ENCODE measurements at regions not wholly inside any gene's neighbourhood (a gene's known extent, or its start where the extent isn't known, plus 50 kb on each side); places are given as distances from the start of the nearest gene placed in this dataset.
"Not testable (repeated sequence)": the region's sequence is repeated elsewhere in the genome, so short reads cannot be mapped to it uniquely, and the experiment has no call there.

GRCh38 chr1:229156872-229157271 lies 114.0 kb upstream of the RAB4A start:
- DNase-seq (ENCODE audit: low read depth, low spot score): no peak
- in situ Hi-C loops (cut with HindIII; ENCODE audit: low pct_unique_long_range_greater_than_20kb, low sequenced_read_pairs): no loop called here

DNA sequence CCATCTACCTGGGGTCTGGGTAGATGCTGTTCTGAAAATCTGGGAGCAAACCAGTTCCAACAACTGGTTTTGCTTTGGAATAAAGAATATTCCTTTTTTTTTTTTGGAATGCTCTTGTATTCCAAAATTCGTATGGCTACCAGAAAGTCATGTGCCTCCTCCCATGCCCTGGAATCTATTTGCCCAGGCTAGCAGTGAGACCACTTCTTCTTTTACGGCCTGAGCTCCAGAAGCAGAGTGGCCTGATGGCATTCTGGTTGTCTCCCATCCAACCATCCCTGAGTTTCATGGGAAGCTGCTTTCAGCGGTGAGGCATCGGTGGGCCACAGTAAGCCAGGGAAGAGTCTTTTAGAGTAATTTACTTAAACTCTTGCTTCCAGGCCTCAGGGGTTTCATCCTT lies 113.4 kb upstream of the RAB4A start:
- no peak for DNase-seq (ENCODE audit: low read depth, low spot score)
- in situ Hi-C loops (cut with HindIII; ENCODE audit: low pct_unique_long_range_greater_than_20kb, low sequenced_read_pairs): no loop called here

DNA sequence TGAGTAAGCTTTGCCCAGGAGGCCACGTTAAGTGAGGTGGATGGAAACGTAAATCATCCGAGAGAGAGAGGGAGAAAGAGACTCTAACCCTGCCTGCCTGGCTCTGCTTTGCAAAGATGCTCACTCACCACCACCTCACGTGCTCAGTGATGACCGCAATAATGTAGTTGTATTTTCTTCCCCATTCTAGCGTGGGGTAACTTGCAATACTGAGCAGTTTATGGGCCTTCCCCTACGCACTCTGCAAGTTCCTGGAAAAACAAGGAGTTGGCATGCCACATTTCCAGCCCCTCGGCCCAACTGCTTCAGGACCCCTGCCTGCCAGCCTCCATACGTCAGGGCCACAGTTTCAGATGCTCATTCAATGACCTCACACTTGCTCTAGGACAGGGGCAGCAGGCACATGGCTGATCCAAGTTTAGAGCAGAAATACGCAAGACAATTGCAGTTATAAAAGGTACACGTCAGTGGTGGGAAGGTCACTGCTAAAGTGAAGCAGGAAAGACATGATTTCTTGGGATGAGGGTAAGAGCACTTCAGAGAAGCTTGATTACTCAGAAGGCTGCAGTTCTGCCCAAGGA lies 112.5 kb upstream of the RAB4A start:
- in situ Hi-C loops (cut with HindIII; ENCODE audit: low pct_unique_long_range_greater_than_20kb, low sequenced_read_pairs): no loop called here
- DNase-seq (ENCODE audit: low read depth, low spot score): no peak

GRCh38 chr1:229158927-229159326 lies 112.0 kb upstream of the RAB4A start:
- in situ Hi-C loops (cut with HindIII; ENCODE audit: low pct_unique_long_range_greater_than_20kb, low sequenced_read_pairs): no loop called here
- DNase-seq (ENCODE audit: low read depth, low spot score): no peak

GRCh38 chr1:229159668-229160544 lies 111.0 kb upstream of the RAB4A start:
- no peak for DNase-seq (ENCODE audit: low read depth, low spot score)
- in situ Hi-C loops (cut with HindIII; ENCODE audit: low pct_unique_long_range_greater_than_20kb, low sequenced_read_pairs): no loop called here

- in situ Hi-C loops (cut with HindIII; ENCODE audit: low pct_unique_long_range_greater_than_20kb, low sequenced_read_pairs): no loop called here
Observed at GRCh38 chr1:229161740-229162139, 109.2 kb upstream of the RAB4A start.

DNA sequence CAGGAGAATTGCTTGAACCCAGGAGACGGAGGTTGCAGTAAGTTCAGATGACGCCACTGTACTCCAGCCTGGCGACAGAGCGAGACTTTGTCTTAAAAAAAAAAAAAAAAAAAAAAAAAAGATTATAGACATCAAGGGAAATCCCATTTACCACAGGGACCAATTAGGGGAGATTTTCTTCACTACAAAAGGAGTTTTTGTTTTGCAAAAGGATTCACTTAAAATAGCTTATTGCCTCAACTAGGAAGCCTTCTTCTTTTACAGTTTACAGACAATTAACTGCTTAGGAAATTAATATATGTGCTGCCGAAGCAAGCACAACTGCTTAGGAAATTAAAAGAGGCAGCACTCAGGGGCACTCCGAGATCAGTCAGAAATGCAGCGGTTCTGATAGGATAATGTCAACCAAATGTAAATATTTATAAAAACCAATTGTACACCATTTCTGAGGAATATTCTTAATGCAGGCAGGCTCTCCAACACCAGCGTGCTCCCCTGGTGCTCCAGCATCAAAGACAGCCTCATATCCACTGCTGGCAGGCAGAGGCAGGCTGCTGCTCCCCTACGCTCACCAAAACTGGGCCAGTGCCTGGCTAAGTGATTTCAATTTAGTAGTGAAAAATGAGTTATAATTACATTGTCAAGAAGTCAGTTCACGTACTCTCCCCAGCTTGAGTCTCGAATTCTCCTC lies 107.9 kb upstream of the RAB4A start:
- in situ Hi-C loops (cut with HindIII; ENCODE audit: low pct_unique_long_range_greater_than_20kb, low sequenced_read_pairs): no loop called here
- no peak for DNase-seq (ENCODE audit: low read depth, low spot score)

More at GRCh38 chr1:229161740-229162139, 109.2 kb upstream of the RAB4A start:
- no peak for DNase-seq (ENCODE audit: low read depth, low spot score)

DNA sequence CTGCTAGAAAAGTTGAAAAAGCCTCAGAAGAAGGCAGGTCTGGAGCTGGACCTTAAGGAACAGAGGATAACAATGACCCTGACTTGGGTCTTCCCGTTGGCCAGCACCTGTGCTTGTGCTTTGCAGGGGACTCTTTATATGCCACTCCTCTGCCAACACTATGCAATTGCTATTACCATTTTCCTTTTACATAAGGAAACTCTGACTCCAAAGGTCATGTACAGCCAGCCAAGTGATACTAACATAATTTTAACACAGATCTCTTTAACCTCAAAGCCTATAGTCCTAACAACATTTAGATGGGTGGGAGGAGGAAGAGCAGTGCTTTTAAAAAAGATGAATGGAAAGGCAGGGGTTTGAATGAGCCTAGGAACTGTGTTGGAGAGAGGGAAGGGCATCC lies 106.6 kb upstream of the RAB4A start:
- in situ Hi-C loops (cut with HindIII; ENCODE audit: low pct_unique_long_range_greater_than_20kb, low sequenced_read_pairs): no loop called here
- DNase-seq (ENCODE audit: low read depth, low spot score): no peak

DNA sequence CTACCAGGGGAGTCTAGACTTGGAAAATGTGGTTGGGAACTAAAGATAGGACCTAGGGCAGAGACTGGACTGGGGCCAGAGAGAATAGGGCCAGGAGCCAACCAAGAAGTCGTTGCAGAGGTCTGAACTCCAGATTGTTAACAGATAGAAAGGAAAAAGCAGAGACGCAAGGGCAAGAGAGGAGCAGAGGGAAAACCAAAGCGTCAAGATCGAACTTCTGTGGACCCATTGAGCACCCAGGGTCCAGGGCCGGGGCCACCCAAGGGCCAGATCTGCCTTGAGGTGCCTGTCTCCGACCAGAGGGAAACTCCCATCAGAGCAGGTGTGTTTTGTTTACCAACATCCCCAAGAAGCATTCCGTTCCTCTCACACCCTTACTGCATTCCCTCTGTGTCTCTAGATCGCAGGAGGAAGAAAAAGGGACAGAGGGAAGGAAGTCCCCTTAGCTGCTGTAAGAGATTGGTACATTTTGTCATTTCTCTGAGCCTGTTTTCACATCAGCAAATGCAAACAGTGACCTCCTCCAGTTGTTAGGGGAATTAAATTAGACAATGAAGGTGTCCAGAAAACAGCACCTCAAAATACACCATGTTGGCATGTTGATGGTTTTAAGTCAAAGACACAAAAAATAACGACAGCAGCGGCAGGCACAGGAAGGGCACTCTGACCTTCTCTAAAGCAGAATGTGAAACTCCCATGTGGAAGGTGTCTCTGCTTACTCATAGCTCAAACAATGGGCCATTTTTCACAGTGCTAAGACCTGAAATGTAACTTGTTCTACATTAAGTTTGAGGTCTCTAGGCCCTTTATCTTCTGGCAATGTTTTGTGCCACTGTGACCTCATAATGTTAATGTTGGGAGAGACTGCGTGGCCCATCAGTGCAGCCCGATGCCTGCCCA lies 105.8 kb upstream of the RAB4A start:
- in situ Hi-C loops (cut with HindIII; ENCODE audit: low pct_unique_long_range_greater_than_20kb, low sequenced_read_pairs): no loop called here
- DNase-seq (ENCODE audit: low read depth, low spot score): peak; percentile 11

- in situ Hi-C loops (cut with HindIII; ENCODE audit: low pct_unique_long_range_greater_than_20kb, low sequenced_read_pairs): no loop called here
- no peak for DNase-seq (ENCODE audit: low read depth, low spot score)
Observed at GRCh38 chr1:229167318-229167717, 103.6 kb upstream of the RAB4A start.

GRCh38 chr1:229169399-229169798 lies 101.5 kb upstream of the RAB4A start:
- in situ Hi-C loops (cut with HindIII; ENCODE audit: low pct_unique_long_range_greater_than_20kb, low sequenced_read_pairs): no loop called here
- DNase-seq (ENCODE audit: low read depth, low spot score): no peak

- in situ Hi-C loops (cut with HindIII; ENCODE audit: low pct_unique_long_range_greater_than_20kb, low sequenced_read_pairs): no loop called here
- DNase-seq (ENCODE audit: low read depth, low spot score): no peak
Observed at GRCh38 chr1:229170274-229170673, 100.6 kb upstream of the RAB4A start.

DNA sequence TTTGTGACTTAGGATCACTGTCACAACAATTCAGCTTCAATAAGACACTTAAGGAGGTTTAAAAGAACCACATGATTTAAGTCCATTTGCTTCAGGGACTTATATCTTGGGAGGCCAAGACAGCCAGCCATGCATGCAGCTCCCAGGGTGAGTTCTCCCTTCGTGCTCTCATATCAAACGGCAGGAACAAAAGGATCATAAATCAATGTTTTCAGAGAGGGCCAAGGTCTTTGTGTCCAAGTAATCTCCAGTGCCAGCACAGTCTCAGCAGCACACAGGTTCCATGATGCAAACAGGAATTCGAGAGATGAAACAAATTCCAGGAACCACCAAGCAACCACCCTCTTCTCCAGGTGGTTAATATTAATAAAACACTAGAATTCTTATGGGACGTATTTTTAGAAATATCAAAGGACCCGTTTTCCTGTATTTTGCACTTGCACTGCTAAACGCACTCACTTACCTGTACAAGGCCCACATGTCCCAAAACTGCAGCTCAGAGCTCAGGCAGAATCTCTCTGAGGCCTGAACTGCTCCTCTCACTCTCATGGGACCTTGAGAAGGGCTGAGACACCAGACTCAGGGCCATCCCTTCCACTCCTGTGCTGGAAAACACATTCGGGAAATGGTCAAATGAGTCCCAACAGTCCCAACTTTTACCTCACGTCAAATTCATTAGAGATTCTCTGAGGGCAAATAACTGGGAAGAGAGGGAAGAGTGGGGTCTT lies 100.0 kb upstream of the RAB4A start:
- in situ Hi-C loops (cut with HindIII; ENCODE audit: low pct_unique_long_range_greater_than_20kb, low sequenced_read_pairs): no loop called here
- DNase-seq (ENCODE audit: low read depth, low spot score): no peak

DNA sequence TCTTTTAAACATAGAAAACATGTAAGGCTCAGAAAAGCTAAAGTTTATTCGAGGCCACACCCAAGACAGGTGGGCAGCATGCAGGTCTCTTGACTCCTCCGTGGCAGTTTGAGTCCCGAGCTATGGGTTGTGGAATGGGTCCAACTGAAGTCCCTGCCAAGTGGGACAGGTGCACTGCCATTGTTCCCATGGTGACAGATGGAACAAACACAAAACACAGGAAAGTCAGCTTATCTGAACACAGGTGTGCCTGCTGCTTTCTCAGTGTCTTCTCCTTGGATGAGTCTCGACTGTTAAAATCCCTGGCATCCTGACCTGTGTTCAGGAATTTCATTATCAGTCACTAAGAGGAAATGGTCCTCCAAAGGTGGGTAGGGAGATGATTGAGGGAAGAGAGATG lies 99.0 kb upstream of the RAB4A start:
- no peak for DNase-seq (ENCODE audit: low read depth, low spot score)
- in situ Hi-C loops (cut with HindIII; ENCODE audit: low pct_unique_long_range_greater_than_20kb, low sequenced_read_pairs): no loop called here

GRCh38 chr1:229173491-229174476 lies 97.1 kb upstream of the RAB4A start:
- in situ Hi-C loops (cut with HindIII; ENCODE audit: low pct_unique_long_range_greater_than_20kb, low sequenced_read_pairs); DNase-seq (ENCODE audit: low read depth, low spot score): not testable (repeated sequence)

- DNase-seq (ENCODE audit: low read depth, low spot score); in situ Hi-C loops (cut with HindIII; ENCODE audit: low pct_unique_long_range_greater_than_20kb, low sequenced_read_pairs): not testable (repeated sequence)
Observed at GRCh38 chr1:229175297-229175696, 95.6 kb upstream of the RAB4A start.

Data from SK-MEL-5 (cell line).